ENCODE measurements at regions not wholly inside any gene's neighbourhood (a gene's known extent, or its start where the extent isn't known, plus 50 kb on each side); places are given as distances from the start of the nearest gene placed in this dataset.

GRCh38 chr10:3435671-3436070 lies 263.1 kb upstream of the PITRM1 start:
- Histone ChIP-seq H2BK15ac (ENCODE audit: low read depth, low read length) (peak overlapping the region; percentile 5; the same call in 2 of the 3 replicates), H4K91ac (ENCODE audit: insufficient read depth, low read depth, low read length) (no peak overlapping the region), H3K4me3 (ENCODE audit: insufficient read depth, low read depth, low read length) (no peak overlapping the region), H3K4ac (ENCODE audit: low read depth, low read length) (no peak overlapping the region), H3K9me3 (ENCODE audit: control insufficient read depth, insufficient read depth, low read length) (peaks cover 3% of the 10 kb centered on the region), H2AK5ac (ENCODE audit: low read depth, low read length) (no peak overlapping the region), H2BK5ac (ENCODE audit: low read depth, low read length, poor library complexity, severe bottlenecking) (peak overlapping the region; percentile 19), H3K4me2 (ENCODE audit: low read depth, low read length) (peak overlapping the region; percentile 38; the same call in 1 of the 2 replicates), H2AK9ac (replicated peaks; ENCODE audit: low read depth, low read length, poor library complexity) (no peak overlapping the region), H3K36me3 (ENCODE audit: control insufficient read depth, insufficient read depth, low read length) (no peaks in the 10 kb centered on the region), H3K4me1 (ENCODE audit: control insufficient read depth, insufficient read depth, low read length) (peaks cover 7% of the 10 kb centered on the region), H3K9ac (ENCODE audit: low read depth, low read length) (no peak overlapping the region), H3K27ac (ENCODE audit: insufficient read depth, low read length) (peak overlapping the region; percentile 22; the same call in 1 of the 2 replicates), H2BK20ac (ENCODE audit: low read depth, low read length) (peak overlapping the region; percentile 63; the same call in 1 of the 2 replicates), H3K18ac (ENCODE audit: low read depth, low read length) (peak overlapping the region; percentile 53), H3K23ac (ENCODE audit: low read depth, low read length) (no peak overlapping the region), H3K79me1 (ENCODE audit: low read depth in 1 of 2, low read length in 2 of 2) (no peaks in the 10 kb centered on the region), H4K5ac (ENCODE audit: low read depth, low read length) (no peak overlapping the region), H3K27me3 (ENCODE audit: control insufficient read depth, insufficient read depth, low read length) (no peaks in the 10 kb centered on the region), H2AFZ (replicated peaks; ENCODE audit: low read length, poor library complexity) (no peak overlapping the region), H4K20me1 (ENCODE audit: insufficient read depth, low read length) (no peaks in the 10 kb centered on the region), H2BK120ac (ENCODE audit: low read depth, low read length) (peak overlapping the region; percentile 45; the same call in 1 of the 2 replicates), H3K9me1 (ENCODE audit: insufficient read depth, low read length) (peaks cover 7% of the 10 kb centered on the region; the same call in 1 of the 2 replicates), H3K56ac (ENCODE audit: extremely low read depth, insufficient read depth, low read length) (0 out of 2 replicates have a peak overlapping the region, but pooled peaks have one; percentile 15), H3K14ac (replicated peaks; ENCODE audit: low read depth, low read length) (0 out of 2 replicates have a peak overlapping the region, but pooled peaks have one; percentile 13), H4K8ac (ENCODE audit: low read depth in 2 of 2, low read length in 2 of 2) (no peak overlapping the region; a peak in 1 of 4 replicates)
- ChIA-PET POLR2A (ENCODE audit: unreplicated experiment) (no interaction called here), CTCF (interaction anchor here (1.1 to 1.7 kb wide), 2 partner anchors 11 to 242 kb away, joined by 3 to 4 read pairs; no protein-coding TSS in a partner anchor)
- TF ChIP-seq MAZ (IDR thresholded peaks at IDR 0.05; ENCODE audit: borderline replicate concordance, low read depth, low read length) (no peak), RFX5 (IDR thresholded peaks at IDR 0.05; ENCODE audit: low read depth, low read length) (no peak), CEBPB (IDR thresholded peaks at IDR 0.05; ENCODE audit: low read depth, low read length) (peak; percentile 32; the same call in 1 of the 2 replicates)
- intact Hi-C loops (cut with micrococcal nuclease): loop anchor here (2.0 kb wide), 1 partner anchor 71 kb away; no protein-coding TSS in a partner anchor
- ATAC-seq (ENCODE audit: low read depth) (peak; percentile 54), DNase-seq (peak; percentile 84)
- BruUV-seq (replicated peaks): no TSS peak
- WGBS, 2 experiments (ENCODE audit: extremely low coverage in 2 of 2, insufficient read length in 1 of 2): no CpG with 5 or more reads among the region's 4 CpGs
- dilution Hi-C loops (cut with HindIII; ENCODE audit: low sequenced_read_pairs, unreplicated experiment): no loop called here
- in situ Hi-C loops (cut with MboI; ENCODE audit: low sequenced_read_pairs): no loop called here
